Stomach (tissue), 4 donors: ENCODE measurements at regions not wholly inside any gene's neighbourhood (a gene's known extent, or its start where the extent isn't known, plus 50 kb on each side); places are given as distances from the start of the nearest gene placed in this dataset.

Experiments used
- CTCF ChIP-seq, 7 experiments: fragments of 450-650 bp in 4 of 7; fragments of 200-600 bp in 3 of 7; sonication (generic) in 3 of 7; IDR thresholded peaks; one replicate each; pipeline ENCODE4 v1.5.1; 2016 to 2019; ENCODE audit warnings: antibody characterized with exemption in 7 of 7, control low read depth in 2 of 7, mild to moderate bottlenecking in 1 of 7
- EP300 ChIP-seq: sonication (generic); formaldehyde crosslinking; IDR thresholded peaks from one replicate; pipeline ENCODE4 v1.6.1; 2017; ENCODE audit warnings: antibody characterized with exemption
- POLR2A ChIP-seq, 4 donors: fragments of 450-650 bp; IDR thresholded peaks; one replicate each; pipeline ENCODE4 v1.6.1; 2016; ENCODE audit warnings: antibody characterized with exemption in 4 of 4, control low read depth in 2 of 4, mild to moderate bottlenecking in 1 of 4, moderate library complexity in 1 of 4
- POLR2AphosphoS5 ChIP-seq, 3 donors: sonication (generic); formaldehyde crosslinking; IDR thresholded peaks; one replicate each; pipeline ENCODE4 v1.6.1; 2016; ENCODE audit warnings: antibody characterized with exemption in 3 of 3

- TF ChIP-seq CTCF (IDR thresholded peaks at IDR 0.05) (no peak), POLR2A (IDR thresholded peaks at IDR 0.05) (no peak), POLR2AphosphoS5 (IDR thresholded peaks at IDR 0.05) (no peak), EP300 (no peak)
These were observed 49.9 kb upstream of the TRIM77 start for GRCh38 chr11:89660234-89660633.
